ENCODE measurements at regions not wholly inside any gene's neighbourhood (a gene's known extent, or its start where the extent isn't known, plus 50 kb on each side); places are given as distances from the start of the nearest gene placed in this dataset.

- CTCF ChIA-PET, result no interaction called here
- DNase-seq (ENCODE audit: low read depth, low spot score), result no peak
- POLR2A ChIA-PET, result no interaction called here
- TF ChIP-seq CTCF (IDR thresholded peaks at IDR 0.05; ENCODE audit: insufficient read depth, low read length, missing control alignments), result no peak
- H3K4me3 ChIP-seq (ENCODE audit: low read depth, low read length), result no peak overlapping the region
Observed at GRCh38 chr2:240247241-240247867, 106.9 kb upstream of the OTOS start.

- no peak overlapping the region for H3K4me3 ChIP-seq (ENCODE audit: low read depth, low read length)
- TF ChIP-seq CTCF (IDR thresholded peaks at IDR 0.05; ENCODE audit: insufficient read depth, low read length, missing control alignments), result no peak
- ChIA-PET POLR2A (no interaction called here), CTCF (no interaction called here)
- no peak for DNase-seq (ENCODE audit: low read depth, low spot score)
Observed at GRCh38 chr2:240247868-240248720, 107.6 kb upstream of the OTOS start.

GRCh38 chr2:240248721-240249422 is 108.4 kb upstream of the OTOS start:
- no peak overlapping the region for H3K4me3 ChIP-seq (ENCODE audit: low read depth, low read length)
- DNase-seq (ENCODE audit: low read depth, low spot score), result no peak
- CTCF ChIA-PET, result no interaction called here
- POLR2A ChIA-PET, result no interaction called here
- no peak for TF ChIP-seq CTCF (IDR thresholded peaks at IDR 0.05; ENCODE audit: insufficient read depth, low read length, missing control alignments)

GRCh38 chr2:240249423-240250149 is 109.1 kb upstream of the OTOS start:
- H3K4me3 ChIP-seq (ENCODE audit: low read depth, low read length), result no peak overlapping the region
- TF ChIP-seq CTCF (IDR thresholded peaks at IDR 0.05; ENCODE audit: insufficient read depth, low read length, missing control alignments), result no peak
- no peak for DNase-seq (ENCODE audit: low read depth, low spot score)
- POLR2A ChIA-PET, result no interaction called here
- CTCF ChIA-PET, result no interaction called here

GRCh38 chr2:240250150-240250984 is 109.9 kb upstream of the OTOS start:
- TF ChIP-seq CTCF (IDR thresholded peaks at IDR 0.05; ENCODE audit: insufficient read depth, low read length, missing control alignments), result no peak
- DNase-seq (ENCODE audit: low read depth, low spot score), result no peak
- ChIA-PET CTCF (no interaction called here), POLR2A (no interaction called here)
- H3K4me3 ChIP-seq (ENCODE audit: low read depth, low read length), result no peak overlapping the region

Measured in AG04449 (cell line).